Osteocyte (in vitro differentiated cells): ENCODE measurements at regions not wholly inside any gene's neighbourhood (a gene's known extent, or its start where the extent isn't known, plus 50 kb on each side); places are given as distances from the start of the nearest gene placed in this dataset.
"Not testable (repeated sequence)": the region's sequence is repeated elsewhere in the genome, so short reads cannot be mapped to it uniquely, and the experiment has no call there.

Experiments
- DNase-seq: peaks from one replicate; pipeline ENCODE4 v3.0.0; 2021; ENCODE audit warnings: mixed read lengths; ENCODE audit not compliant: unreplicated experiment; ENCODE audit errors: extremely low spot score
- H3K27ac Mint-ChIP-seq: one replicate; pipeline ENCODE4 v1.8.0; 2021; ENCODE audit warnings: mild to moderate bottlenecking, mixed read lengths; ENCODE audit not compliant: unreplicated experiment
- H3K27me3 Mint-ChIP-seq: one replicate; pipeline ENCODE4 v1.8.0; 2021; ENCODE audit warnings: mixed read lengths; ENCODE audit not compliant: unreplicated experiment
- H3K36me3 Mint-ChIP-seq: one replicate; pipeline ENCODE4 v1.8.0; 2021; ENCODE audit warnings: mixed read lengths; ENCODE audit not compliant: unreplicated experiment
- H3K4me1 Mint-ChIP-seq: one replicate; pipeline ENCODE4 v1.8.0; 2021; ENCODE audit warnings: mixed read lengths; ENCODE audit not compliant: unreplicated experiment
- H3K4me3 Mint-ChIP-seq: one replicate; pipeline ENCODE4 v1.8.0; 2021; ENCODE audit warnings: mild to moderate bottlenecking, moderate library complexity, mixed read lengths; ENCODE audit not compliant: unreplicated experiment
- H3K9me3 Mint-ChIP-seq: one replicate; pipeline ENCODE4 v1.8.0; 2021; ENCODE audit warnings: mixed read lengths; ENCODE audit not compliant: unreplicated experiment
- CTCF ChIP-seq: fragments of 200-600 bp; sonication (generic); IDR thresholded peaks from 2 replicates; pipeline ENCODE4 v1.5.0; 2021; ENCODE audit warnings: antibody characterized with exemption, mild to moderate bottlenecking, moderate library complexity

- no peaks in the 10 kb centered on the region for H3K4me1 Mint-ChIP-seq
- no peak for TF ChIP-seq CTCF
- DNase-seq, result no peak
- H3K9me3 Mint-ChIP-seq, result peaks cover 5% of the 10 kb centered on the region
- no peaks in the 10 kb centered on the region for H3K36me3 Mint-ChIP-seq
- H3K27me3 Mint-ChIP-seq, result no peaks in the 10 kb centered on the region
- H3K27ac Mint-ChIP-seq, result no peak overlapping the region
- no peak overlapping the region for H3K4me3 Mint-ChIP-seq
Observed at GRCh38 chr13:67917291-67917987, 687.3 kb upstream of the PCDH9 start.

- no peaks in the 10 kb centered on the region for H3K27me3 Mint-ChIP-seq
- no peak overlapping the region for H3K27ac Mint-ChIP-seq
- H3K4me1 Mint-ChIP-seq, result no peaks in the 10 kb centered on the region
- H3K4me3 Mint-ChIP-seq, result no peak overlapping the region
- H3K9me3 Mint-ChIP-seq, result peaks cover 5% of the 10 kb centered on the region
- no peak for DNase-seq
- H3K36me3 Mint-ChIP-seq, result no peaks in the 10 kb centered on the region
- TF ChIP-seq CTCF, result no peak
Observed at GRCh38 chr13:67916650-67917049, 686.5 kb upstream of the PCDH9 start.

GRCh38 chr13:67914535-67914934, 684.4 kb upstream of the PCDH9 start:
- Mint-ChIP-seq H3K4me3 (no peak overlapping the region), H3K9me3 (peaks cover 5% of the 10 kb centered on the region), H3K27me3 (no peaks in the 10 kb centered on the region), H3K27ac (no peak overlapping the region), H3K36me3 (no peaks in the 10 kb centered on the region), H3K4me1 (no peaks in the 10 kb centered on the region)
- no peak for TF ChIP-seq CTCF
- DNase-seq, result no peak

- H3K4me1 Mint-ChIP-seq, H3K27ac Mint-ChIP-seq, H3K27me3 Mint-ChIP-seq, H3K4me3 Mint-ChIP-seq, DNase-seq, H3K36me3 Mint-ChIP-seq: not testable (repeated sequence)
- H3K9me3 Mint-ChIP-seq, result peaks cover 35% of the 10 kb centered on the region
Observed at GRCh38 chr13:67902960-67903359, 672.8 kb upstream of the PCDH9 start.

GRCh38 chr13:67880916-67881315, 650.8 kb upstream of the PCDH9 start:
- Mint-ChIP-seq H3K4me1 (no peaks in the 10 kb centered on the region), H3K9me3 (no peaks in the 10 kb centered on the region), H3K27ac (no peak overlapping the region), H3K4me3 (no peak overlapping the region), H3K27me3 (no peaks in the 10 kb centered on the region), H3K36me3 (no peaks in the 10 kb centered on the region)
- TF ChIP-seq CTCF, result no peak
- DNase-seq, result no peak

GRCh38 chr13:67878376-67878775, 648.2 kb upstream of the PCDH9 start:
- no peaks in the 10 kb centered on the region for H3K4me1 Mint-ChIP-seq
- no peaks in the 10 kb centered on the region for H3K9me3 Mint-ChIP-seq
- TF ChIP-seq CTCF, result no peak
- DNase-seq, result no peak
- no peaks in the 10 kb centered on the region for H3K27me3 Mint-ChIP-seq
- no peak overlapping the region for H3K27ac Mint-ChIP-seq
- H3K4me3 Mint-ChIP-seq, result no peak overlapping the region
- H3K36me3 Mint-ChIP-seq, result no peaks in the 10 kb centered on the region
